ENCODE measurements at regions not wholly inside any gene's neighbourhood (a gene's known extent, or its start where the extent isn't known, plus 50 kb on each side); places are given as distances from the start of the nearest gene placed in this dataset.

- no peak for TF ChIP-seq EZH2 (IDR thresholded peaks at IDR 0.05)
- TF ChIP-seq POLR2AphosphoS5 (IDR thresholded peaks at IDR 0.05; ENCODE audit: borderline replicate concordance, low read depth, low read length), result no peak
Measured at GRCh38 chr3:194777729-194778128, 92.0 kb downstream of the FAM43A start.

Data from SK-N-MC (cell line).